ENCODE measurements at regions not wholly inside any gene's neighbourhood (a gene's known extent, or its start where the extent isn't known, plus 50 kb on each side); places are given as distances from the start of the nearest gene placed in this dataset.
A peak's percentile ranks its signal among the peaks of the same experiment; 100 is the strongest.

DNA sequence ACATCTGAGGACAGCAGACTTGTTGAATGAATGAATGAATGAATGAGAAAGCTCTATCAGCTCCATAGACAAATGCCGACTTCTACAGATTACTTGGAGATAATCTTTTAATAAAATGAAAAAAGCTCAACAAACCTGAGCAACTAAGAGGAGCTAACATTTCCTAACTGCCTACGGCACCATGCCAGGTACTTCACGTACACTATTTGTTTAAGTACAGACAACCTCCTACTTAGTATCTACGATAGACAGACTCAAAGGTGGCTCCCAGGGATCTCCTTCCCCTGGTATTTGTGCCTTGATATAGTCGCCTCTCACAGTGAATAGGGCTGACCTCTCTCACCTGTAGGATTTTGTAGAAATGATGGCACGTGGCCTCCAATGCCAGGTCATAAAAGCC lies 412.2 kb upstream of the FAT1 start:
- Histone ChIP-seq H3K27ac (ENCODE audit: low read depth in 1 of 2, low read length in 1 of 2) (no peak overlapping the region), H3K9ac (ENCODE audit: insufficient read depth in 1 of 2, low read length in 2 of 2) (no peak overlapping the region), H3K4me3 (no peak overlapping the region), H3K9me3 (ENCODE audit: control insufficient read depth in 4 of 4, insufficient read depth in 3 of 4, low read length in 3 of 4) (no peaks in the 10 kb centered on the region), H3K4me1 (ENCODE audit: control insufficient read depth in 5 of 5, insufficient read depth in 5 of 5, low read length in 5 of 5) (peaks cover 0 to 11% (median 0%) of the 10 kb centered on the region in 5 donors), H3K36me3 (ENCODE audit: control insufficient read depth in 4 of 4, insufficient read depth in 4 of 4, low read length in 4 of 4) (no peaks in the 10 kb centered on the region), H3K27me3 (ENCODE audit: control insufficient read depth in 3 of 3, insufficient read depth in 3 of 3, low read length in 2 of 3) (no peaks in the 10 kb centered on the region)
- 81 to 89% methylated on average over 6 of the region's 6 CpGs for WGBS, 2 donors
- ATAC-seq (ENCODE audit: insufficient read depth, low FRiP score): no peak
- no peak for TF ChIP-seq CTCF (IDR thresholded peaks at IDR 0.05; ENCODE audit: control extremely low read depth, extremely low read depth)
- peak in 1 of 3 donors; percentile 25 for DNase-seq

- WGBS, 2 donors: 90 to 93% methylated on average over 4 of the region's 4 CpGs
- ATAC-seq (ENCODE audit: insufficient read depth, low FRiP score): no peak
Measured at GRCh38 chr4:187139141-187139540, 415.5 kb upstream of the FAT1 start.

GRCh38 chr4:187141101-187141500 lies 417.4 kb upstream of the FAT1 start:
- no peak for TF ChIP-seq CTCF (IDR thresholded peaks at IDR 0.05; ENCODE audit: control extremely low read depth, extremely low read depth)
- Histone ChIP-seq H3K4me3 (no peak overlapping the region), H3K9me3 (ENCODE audit: control insufficient read depth in 4 of 4, insufficient read depth in 3 of 4, low read length in 3 of 4) (no peaks in the 10 kb centered on the region), H3K27me3 (ENCODE audit: control insufficient read depth in 3 of 3, insufficient read depth in 3 of 3, low read length in 2 of 3) (no peaks in the 10 kb centered on the region), H3K9ac (ENCODE audit: insufficient read depth in 1 of 2, low read length in 2 of 2) (no peak overlapping the region), H3K4me1 (ENCODE audit: control insufficient read depth in 5 of 5, insufficient read depth in 5 of 5, low read length in 5 of 5) (peaks cover 0 to 12% (median 0%) of the 10 kb centered on the region in 5 donors), H3K27ac (ENCODE audit: low read depth in 1 of 2, low read length in 1 of 2) (no peak overlapping the region), H3K36me3 (ENCODE audit: control insufficient read depth in 4 of 4, insufficient read depth in 4 of 4, low read length in 4 of 4) (no peaks in the 10 kb centered on the region)
- ATAC-seq (ENCODE audit: insufficient read depth, low FRiP score): no peak
- 82 to 88% methylated on average over 7 of the region's 7 CpGs for whole genome bisulfite sequencing, 2 donors
- no peak for DNase-seq

More at GRCh38 chr4:187139141-187139540, 415.5 kb upstream of the FAT1 start:
- no peak for DNase-seq
- Histone ChIP-seq H3K9me3 (ENCODE audit: control insufficient read depth in 4 of 4, insufficient read depth in 3 of 4, low read length in 3 of 4) (no peaks in the 10 kb centered on the region), H3K4me1 (ENCODE audit: control insufficient read depth in 5 of 5, insufficient read depth in 5 of 5, low read length in 5 of 5) (peaks cover 0 to 12% (median 0%) of the 10 kb centered on the region in 5 donors), H3K27me3 (ENCODE audit: control insufficient read depth in 3 of 3, insufficient read depth in 3 of 3, low read length in 2 of 3) (no peaks in the 10 kb centered on the region), H3K36me3 (ENCODE audit: control insufficient read depth in 4 of 4, insufficient read depth in 4 of 4, low read length in 4 of 4) (no peaks in the 10 kb centered on the region), H3K9ac (ENCODE audit: insufficient read depth in 1 of 2, low read length in 2 of 2) (no peak overlapping the region), H3K4me3 (no peak overlapping the region), H3K27ac (ENCODE audit: low read depth in 1 of 2, low read length in 1 of 2) (no peak overlapping the region)
- no peak for TF ChIP-seq CTCF (IDR thresholded peaks at IDR 0.05; ENCODE audit: control extremely low read depth, extremely low read depth)
